ENCODE measurements at regions not wholly inside any gene's neighbourhood (a gene's known extent, or its start where the extent isn't known, plus 50 kb on each side); places are given as distances from the start of the nearest gene placed in this dataset.

- 91 to 93% methylated on average over 2 of the region's 2 CpGs for WGBS, 2 donors
- no peak for TF ChIP-seq CTCF (IDR thresholded peaks at IDR 0.05; ENCODE audit: control extremely low read depth, extremely low read depth)
Observed at GRCh38 chr7:11313801-11314200, 340.1 kb downstream of the PHF14 start.

GRCh38 chr7:11315666-11316258, 342.1 kb downstream of the PHF14 start:
- Histone ChIP-seq H3K4me1 (ENCODE audit: control insufficient read depth in 5 of 5, insufficient read depth in 5 of 5, low read length in 5 of 5) (no peaks in the 10 kb centered on the region), H3K27me3 (ENCODE audit: control insufficient read depth in 3 of 3, insufficient read depth in 3 of 3, low read length in 2 of 3) (no peaks in the 10 kb centered on the region), H3K9ac (ENCODE audit: insufficient read depth in 1 of 2, low read length in 2 of 2) (no peak overlapping the region), H3K27ac (ENCODE audit: low read depth in 1 of 2, low read length in 1 of 2) (no peak overlapping the region), H3K4me3 (no peak overlapping the region), H3K36me3 (ENCODE audit: control insufficient read depth in 4 of 4, insufficient read depth in 4 of 4, low read length in 4 of 4) (no peaks in the 10 kb centered on the region), H3K9me3 (ENCODE audit: control insufficient read depth in 4 of 4, insufficient read depth in 3 of 4, low read length in 3 of 4) (no peaks in the 10 kb centered on the region)
- no peak for ATAC-seq (ENCODE audit: insufficient read depth, low FRiP score)
- TF ChIP-seq CTCF (IDR thresholded peaks at IDR 0.05; ENCODE audit: control extremely low read depth, extremely low read depth): no peak
- 75 to 83% methylated on average over 3 of the region's 3 CpGs for WGBS, 2 donors
- DNase-seq: no peak

More at GRCh38 chr7:11313801-11314200, 340.1 kb downstream of the PHF14 start:
- H3K36me3 ChIP-seq (ENCODE audit: control insufficient read depth in 4 of 4, insufficient read depth in 4 of 4, low read length in 4 of 4): no peaks in the 10 kb centered on the region
- no peak overlapping the region for H3K9ac ChIP-seq (ENCODE audit: insufficient read depth in 1 of 2, low read length in 2 of 2)
- no peak overlapping the region for H3K27ac ChIP-seq (ENCODE audit: low read depth in 1 of 2, low read length in 1 of 2)
- no peaks in the 10 kb centered on the region for H3K27me3 ChIP-seq (ENCODE audit: control insufficient read depth in 3 of 3, insufficient read depth in 3 of 3, low read length in 2 of 3)
- H3K4me3 ChIP-seq: no peak overlapping the region
- ATAC-seq (ENCODE audit: insufficient read depth, low FRiP score) (no peak), DNase-seq (no peak)
- H3K4me1 ChIP-seq (ENCODE audit: control insufficient read depth in 5 of 5, insufficient read depth in 5 of 5, low read length in 5 of 5): no peaks in the 10 kb centered on the region
- H3K9me3 ChIP-seq (ENCODE audit: control insufficient read depth in 4 of 4, insufficient read depth in 3 of 4, low read length in 3 of 4): no peaks in the 10 kb centered on the region

GRCh38 chr7:11317766-11318165, 344.1 kb downstream of the PHF14 start:
- WGBS, 2 donors: 92 to 94% methylated on average over 1 of the region's 1 CpG
- DNase-seq: no peak
- H3K4me1 ChIP-seq (ENCODE audit: control insufficient read depth in 5 of 5, insufficient read depth in 5 of 5, low read length in 5 of 5): no peaks in the 10 kb centered on the region
- no peak overlapping the region for H3K27ac ChIP-seq (ENCODE audit: low read depth in 1 of 2, low read length in 1 of 2)
- no peaks in the 10 kb centered on the region for H3K27me3 ChIP-seq (ENCODE audit: control insufficient read depth in 3 of 3, insufficient read depth in 3 of 3, low read length in 2 of 3)
- no peak overlapping the region for H3K4me3 ChIP-seq
- H3K9me3 ChIP-seq (ENCODE audit: control insufficient read depth in 4 of 4, insufficient read depth in 3 of 4, low read length in 3 of 4): no peaks in the 10 kb centered on the region
- H3K36me3 ChIP-seq (ENCODE audit: control insufficient read depth in 4 of 4, insufficient read depth in 4 of 4, low read length in 4 of 4): no peaks in the 10 kb centered on the region
- TF ChIP-seq CTCF (IDR thresholded peaks at IDR 0.05; ENCODE audit: control extremely low read depth, extremely low read depth): no peak
- no peak overlapping the region for H3K9ac ChIP-seq (ENCODE audit: insufficient read depth in 1 of 2, low read length in 2 of 2)
- ATAC-seq (ENCODE audit: insufficient read depth, low FRiP score): no peak

Measured in lung (tissue), 11 donors.